WI38 (cell line): ENCODE measurements at regions not wholly inside any gene's neighbourhood (a gene's known extent, or its start where the extent isn't known, plus 50 kb on each side); places are given as distances from the start of the nearest gene placed in this dataset.

ENCODE experiments used
- H3K4me3 ChIP-seq: 2 replicates; pipeline ENCODE4 v1.5.1; 2011; ENCODE audit warnings: low read depth, mild to moderate bottlenecking, control low read depth, low read length
- TF ChIP-seq, protein P1 (sequence below): IDR thresholded peaks from 2 replicates; pipeline ENCODE4 v1.5.1; 2012; ENCODE audit warnings: low read depth, mild to moderate bottlenecking, control low read depth, low read length

DNA sequence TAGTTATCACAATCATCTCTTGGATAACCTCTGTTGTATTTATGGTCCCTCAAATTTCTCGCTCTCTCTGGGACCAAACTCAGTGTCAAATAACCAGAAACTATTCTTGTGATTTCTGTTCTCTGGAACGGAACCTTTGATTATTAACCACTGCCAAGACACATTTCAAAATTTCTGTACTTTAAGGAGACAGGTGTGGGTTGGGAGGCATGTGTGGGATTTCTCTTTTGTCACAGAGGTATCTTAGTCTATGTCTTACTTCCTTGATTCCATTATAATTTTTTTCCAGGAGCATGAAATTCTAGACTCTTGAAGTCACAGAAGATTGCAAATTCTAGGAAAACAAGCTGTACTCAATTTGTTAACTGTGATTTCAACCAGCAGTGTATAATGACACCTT, 919.0 kb upstream of the B3GALT2 start:
- TF ChIP-seq, protein P1, sequence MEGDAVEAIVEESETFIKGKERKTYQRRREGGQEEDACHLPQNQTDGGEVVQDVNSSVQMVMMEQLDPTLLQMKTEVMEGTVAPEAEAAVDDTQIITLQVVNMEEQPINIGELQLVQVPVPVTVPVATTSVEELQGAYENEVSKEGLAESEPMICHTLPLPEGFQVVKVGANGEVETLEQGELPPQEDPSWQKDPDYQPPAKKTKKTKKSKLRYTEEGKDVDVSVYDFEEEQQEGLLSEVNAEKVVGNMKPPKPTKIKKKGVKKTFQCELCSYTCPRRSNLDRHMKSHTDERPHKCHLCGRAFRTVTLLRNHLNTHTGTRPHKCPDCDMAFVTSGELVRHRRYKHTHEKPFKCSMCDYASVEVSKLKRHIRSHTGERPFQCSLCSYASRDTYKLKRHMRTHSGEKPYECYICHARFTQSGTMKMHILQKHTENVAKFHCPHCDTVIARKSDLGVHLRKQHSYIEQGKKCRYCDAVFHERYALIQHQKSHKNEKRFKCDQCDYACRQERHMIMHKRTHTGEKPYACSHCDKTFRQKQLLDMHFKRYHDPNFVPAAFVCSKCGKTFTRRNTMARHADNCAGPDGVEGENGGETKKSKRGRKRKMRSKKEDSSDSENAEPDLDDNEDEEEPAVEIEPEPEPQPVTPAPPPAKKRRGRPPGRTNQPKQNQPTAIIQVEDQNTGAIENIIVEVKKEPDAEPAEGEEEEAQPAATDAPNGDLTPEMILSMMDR: no peak
- H3K4me3 ChIP-seq: no peak overlapping the region

- TF ChIP-seq, protein P1: no peak
- no peak overlapping the region for H3K4me3 ChIP-seq
Measured at GRCh38 chr1:194104247-194104844, 917.9 kb upstream of the B3GALT2 start.

- H3K4me3 ChIP-seq: no peak overlapping the region
Measured at GRCh38 chr1:194103516-194104246, 917.3 kb upstream of the B3GALT2 start.

DNA sequence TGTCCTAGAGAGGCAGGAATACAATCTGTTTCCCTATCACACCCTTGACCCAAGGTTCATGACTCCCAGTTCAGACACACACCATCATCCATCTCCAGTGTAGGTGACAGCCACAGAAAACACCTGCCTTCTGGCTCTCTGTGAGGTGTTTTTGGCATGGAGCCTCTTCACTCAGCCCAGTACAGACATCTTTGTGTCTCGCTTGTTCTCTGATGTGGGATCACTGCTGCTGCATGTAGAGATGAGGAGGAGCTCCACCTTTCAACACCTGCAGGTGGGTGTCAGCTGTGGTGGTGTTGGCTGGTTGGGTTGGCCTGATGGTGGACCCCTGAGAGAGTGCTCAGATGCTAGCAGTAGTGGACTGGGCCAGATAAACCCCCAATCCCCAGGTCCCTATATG, 916.7 kb upstream of the B3GALT2 start:
- TF ChIP-seq, protein P1: no peak

More at GRCh38 chr1:194103516-194104246, 917.3 kb upstream of the B3GALT2 start:
- TF ChIP-seq, protein P1: no peak

GRCh38 chr1:194102607-194103006, 916.2 kb upstream of the B3GALT2 start:
- H3K4me3 ChIP-seq: no peak overlapping the region
- TF ChIP-seq, protein P1: no peak

More for the DNA sequence above, 916.7 kb upstream of the B3GALT2 start:
- H3K4me3 ChIP-seq: no peak overlapping the region

DNA sequence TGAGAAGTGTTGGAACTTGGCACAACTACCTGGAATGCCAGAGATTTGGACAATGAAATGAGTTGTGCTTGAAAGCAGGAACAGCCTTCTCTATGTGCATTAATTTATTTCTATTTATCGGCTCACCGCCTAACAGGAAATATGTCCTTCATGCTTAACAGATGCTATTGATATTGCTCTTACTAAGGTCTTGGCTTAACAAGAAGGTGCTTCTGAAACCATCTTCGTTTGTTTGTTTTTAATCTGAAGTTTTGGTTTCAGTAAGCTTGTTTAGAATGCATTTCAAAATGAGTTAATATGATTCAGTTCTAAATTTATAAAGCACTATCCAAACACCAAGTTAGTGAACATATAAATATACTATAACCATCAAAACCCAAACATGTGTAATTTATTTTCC, 898.3 kb upstream of the B3GALT2 start:
- no peak overlapping the region for H3K4me3 ChIP-seq
- TF ChIP-seq, protein P1: no peak

DNA sequence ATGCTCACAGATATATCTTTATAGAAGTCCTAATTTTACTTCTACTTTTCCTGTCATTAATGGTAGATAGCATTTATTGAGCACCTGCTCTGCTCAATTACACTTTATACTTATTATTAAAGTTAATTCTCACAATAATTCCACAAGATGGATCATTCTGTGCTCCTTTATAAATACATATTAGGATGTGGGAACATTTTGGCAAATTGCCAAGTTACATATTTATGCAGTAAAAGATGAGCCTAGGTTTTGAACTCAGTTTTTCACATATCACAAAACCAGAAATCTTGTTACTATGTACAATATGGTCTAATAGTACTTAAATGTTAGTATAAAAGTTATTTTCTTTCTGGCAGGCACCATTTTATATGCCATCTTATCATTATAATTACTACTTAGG, 895.0 kb upstream of the B3GALT2 start:
- no peak overlapping the region for H3K4me3 ChIP-seq
- TF ChIP-seq, protein P1: no peak
